Brain microvascular endothelial cell (primary cell): ENCODE measurements at regions not wholly inside any gene's neighbourhood (a gene's known extent, or its start where the extent isn't known, plus 50 kb on each side); places are given as distances from the start of the nearest gene placed in this dataset.

Experiments used
- DNase-seq: peaks from one replicate; pipeline ENCODE4 v3.0.0-alpha.2; 2020
- H3K27ac ChIP-seq: fragments of 250-450 bp; sonication (Bioruptor Pico); 2 replicates; pipeline ENCODE4 v1.5.1; 2020; ENCODE audit warnings: mild to moderate bottlenecking, moderate library complexity
- H3K27me3 ChIP-seq: fragments of 250-450 bp; sonication (Bioruptor Pico); replicated peaks from 2 replicates; pipeline ENCODE4 v1.5.1; 2020; ENCODE audit warnings: mild to moderate bottlenecking
- H3K36me3 ChIP-seq: fragments of 250-450 bp; sonication (Bioruptor Pico); replicated peaks from 2 replicates; pipeline ENCODE4 v1.5.1; 2020; ENCODE audit warnings: mild to moderate bottlenecking
- H3K4me3 ChIP-seq: 2 replicates; pipeline ENCODE4 v1.5.1; 2011; ENCODE audit warnings: low read depth, mild to moderate bottlenecking, control low read depth, low read length, moderate library complexity
- in situ Hi-C: cut with HindIII; loops from 2 replicates; pipeline ENCODE4 v1.10.0; 2017; ENCODE audit warnings: low sequenced_read_pairs, low pct_ligation_motif_present
- TF ChIP-seq, protein P1 (sequence below): IDR thresholded peaks from 2 replicates; pipeline ENCODE4 v1.5.1; 2011; ENCODE audit warnings: low read depth, mild to moderate bottlenecking, moderate library complexity, low read length, control low read depth, inconsistent platforms; ENCODE audit errors: missing control alignments

DNA sequence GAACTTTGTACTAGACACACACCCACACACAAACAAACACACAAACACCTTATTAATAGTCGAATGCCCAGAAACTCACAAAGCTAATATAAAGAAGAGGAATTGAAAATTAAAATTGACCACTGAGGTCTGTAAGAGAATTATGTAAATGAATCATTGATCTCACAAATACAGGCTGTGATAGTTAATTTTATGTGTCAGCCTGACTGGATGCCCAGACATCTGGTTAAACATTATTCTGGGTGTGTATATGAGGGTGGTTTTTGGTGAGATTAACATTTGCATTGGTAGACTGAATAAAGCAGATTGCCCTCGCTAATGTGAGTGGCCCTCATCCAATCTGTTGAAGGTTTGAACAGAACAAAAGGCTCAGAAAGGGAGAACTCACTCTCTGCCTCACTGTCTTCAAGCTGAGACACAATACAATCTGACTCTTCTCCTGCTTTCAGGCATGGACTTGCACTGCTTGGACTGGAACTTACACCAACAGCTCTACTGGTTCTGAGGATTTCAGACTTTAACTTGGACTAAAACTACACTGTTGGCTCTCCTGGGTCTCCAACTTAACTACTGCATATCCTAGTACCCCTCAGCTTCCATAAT is 199.4 kb upstream of the TTC14 start:
- Histone ChIP-seq H3K27me3 (no peaks in the 10 kb centered on the region), H3K27ac (no peak overlapping the region), H3K4me3 (no peak overlapping the region), H3K36me3 (no peaks in the 10 kb centered on the region)
- TF ChIP-seq, protein P1, sequence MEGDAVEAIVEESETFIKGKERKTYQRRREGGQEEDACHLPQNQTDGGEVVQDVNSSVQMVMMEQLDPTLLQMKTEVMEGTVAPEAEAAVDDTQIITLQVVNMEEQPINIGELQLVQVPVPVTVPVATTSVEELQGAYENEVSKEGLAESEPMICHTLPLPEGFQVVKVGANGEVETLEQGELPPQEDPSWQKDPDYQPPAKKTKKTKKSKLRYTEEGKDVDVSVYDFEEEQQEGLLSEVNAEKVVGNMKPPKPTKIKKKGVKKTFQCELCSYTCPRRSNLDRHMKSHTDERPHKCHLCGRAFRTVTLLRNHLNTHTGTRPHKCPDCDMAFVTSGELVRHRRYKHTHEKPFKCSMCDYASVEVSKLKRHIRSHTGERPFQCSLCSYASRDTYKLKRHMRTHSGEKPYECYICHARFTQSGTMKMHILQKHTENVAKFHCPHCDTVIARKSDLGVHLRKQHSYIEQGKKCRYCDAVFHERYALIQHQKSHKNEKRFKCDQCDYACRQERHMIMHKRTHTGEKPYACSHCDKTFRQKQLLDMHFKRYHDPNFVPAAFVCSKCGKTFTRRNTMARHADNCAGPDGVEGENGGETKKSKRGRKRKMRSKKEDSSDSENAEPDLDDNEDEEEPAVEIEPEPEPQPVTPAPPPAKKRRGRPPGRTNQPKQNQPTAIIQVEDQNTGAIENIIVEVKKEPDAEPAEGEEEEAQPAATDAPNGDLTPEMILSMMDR: no peak
- in situ Hi-C loops: no loop called here
- DNase-seq: no peak

DNA sequence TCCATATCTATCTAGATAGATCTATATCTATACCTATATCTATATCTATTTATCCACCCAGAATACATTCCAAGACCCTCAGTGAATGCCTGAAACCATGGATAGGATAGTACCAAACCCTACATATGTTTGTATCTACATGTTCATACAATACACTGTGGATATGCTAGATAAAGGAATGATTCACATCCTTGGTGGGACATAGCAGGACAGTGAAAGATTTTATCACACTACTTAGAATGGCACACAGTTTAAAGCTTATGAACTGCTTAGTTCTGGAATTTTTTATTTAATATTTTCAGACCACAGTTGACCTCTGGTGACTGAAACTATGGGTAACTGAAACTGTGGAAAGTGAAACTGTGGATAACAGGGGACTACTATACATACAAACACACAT is 198.8 kb upstream of the TTC14 start:
- in situ Hi-C loops: no loop called here
- H3K4me3 ChIP-seq: no peak overlapping the region
- H3K27me3 ChIP-seq: no peaks in the 10 kb centered on the region
- H3K27ac ChIP-seq: no peak overlapping the region
- TF ChIP-seq, protein P1: no peak
- no peak for DNase-seq
- H3K36me3 ChIP-seq: no peaks in the 10 kb centered on the region

DNA sequence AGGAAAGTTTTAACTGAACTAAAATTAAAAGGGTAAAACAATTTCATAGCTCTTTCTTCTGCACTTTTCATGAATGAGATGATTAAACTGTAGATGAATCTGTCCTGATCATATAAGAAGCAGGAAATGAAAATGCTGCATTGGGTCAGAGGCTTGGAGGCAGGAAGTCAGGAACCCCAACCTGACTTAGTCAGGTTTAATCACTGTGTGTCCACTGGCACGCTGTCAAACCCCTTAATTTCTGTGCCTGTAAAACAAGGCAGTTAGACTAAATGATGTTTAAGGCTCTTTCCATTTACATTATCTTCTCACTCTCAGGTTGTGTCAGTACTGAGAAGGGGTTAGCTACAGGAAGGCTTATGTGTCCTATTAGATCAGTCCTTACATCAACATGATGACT is 193.3 kb upstream of the TTC14 start:
- Histone ChIP-seq H3K27ac (no peak overlapping the region), H3K4me3 (no peak overlapping the region), H3K27me3 (no peaks in the 10 kb centered on the region), H3K36me3 (no peaks in the 10 kb centered on the region)
- no peak for DNase-seq
- TF ChIP-seq, protein P1: no peak
- in situ Hi-C loops: no loop called here

DNA sequence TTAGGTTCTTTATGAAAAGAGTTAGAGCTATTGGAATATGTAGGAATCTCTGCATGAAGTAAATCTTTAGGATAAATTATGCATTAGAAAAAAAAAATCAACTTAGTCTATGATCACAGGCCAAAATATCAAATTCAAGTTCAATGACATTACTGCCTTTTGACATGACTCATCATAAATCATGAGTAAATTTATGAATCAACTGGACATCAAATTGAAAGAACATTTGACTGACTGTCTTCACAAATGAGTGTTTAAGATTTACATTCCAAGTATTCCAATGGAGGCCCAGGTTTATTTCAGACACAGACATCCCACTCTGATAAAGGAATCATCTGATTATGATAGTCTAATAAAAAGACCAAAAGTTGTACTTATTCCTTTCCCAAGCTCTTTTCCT is 192.8 kb upstream of the TTC14 start:
- no peaks in the 10 kb centered on the region for H3K27me3 ChIP-seq
- no peak overlapping the region for H3K27ac ChIP-seq
- TF ChIP-seq, protein P1: no peak
- no peak overlapping the region for H3K4me3 ChIP-seq
- in situ Hi-C loops: no loop called here
- H3K36me3 ChIP-seq: no peaks in the 10 kb centered on the region
- DNase-seq: no peak

DNA sequence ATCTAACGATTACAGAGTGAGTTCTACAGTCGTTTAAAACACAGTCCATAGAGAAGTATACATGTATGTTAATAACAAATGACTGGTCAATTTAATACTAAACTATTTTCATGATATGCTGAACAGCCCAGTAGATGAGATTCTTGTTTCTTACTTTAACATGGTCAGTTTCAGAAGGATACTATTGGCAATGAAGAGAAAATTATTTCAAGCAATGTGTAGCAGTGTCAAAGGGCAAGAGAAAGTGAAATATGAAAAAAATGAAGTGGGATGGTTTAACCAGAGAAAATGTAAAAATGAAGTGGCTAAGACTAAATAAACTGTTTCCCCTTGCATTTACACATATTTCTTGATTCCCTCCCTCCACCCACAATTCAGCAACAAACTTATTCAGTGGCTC is 192.1 kb upstream of the TTC14 start:
- in situ Hi-C loops: no loop called here
- Histone ChIP-seq H3K4me3 (no peak overlapping the region), H3K36me3 (no peaks in the 10 kb centered on the region), H3K27me3 (no peaks in the 10 kb centered on the region), H3K27ac (no peak overlapping the region)
- no peak for DNase-seq
- TF ChIP-seq, protein P1: no peak

DNA sequence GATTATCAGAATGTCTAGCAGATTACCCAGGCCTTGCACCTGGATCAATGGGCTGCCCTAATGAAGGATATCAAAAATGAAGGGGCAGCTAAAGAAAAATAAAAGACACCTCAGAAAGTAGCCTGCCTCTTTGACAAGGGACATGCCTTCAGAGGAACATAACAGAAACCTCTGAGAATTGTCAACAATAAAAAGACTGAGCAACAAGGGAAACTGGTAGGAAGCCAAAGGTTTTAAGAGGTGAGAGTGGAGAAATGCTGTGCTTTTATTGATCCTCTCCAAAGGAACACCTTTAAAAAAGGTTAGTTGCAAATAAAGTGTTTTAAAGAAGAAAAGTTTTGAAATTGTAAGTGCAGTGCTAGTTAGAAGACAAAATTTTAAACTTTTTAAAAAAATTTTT is 187.8 kb upstream of the TTC14 start:
- TF ChIP-seq, protein P1: no peak
- Histone ChIP-seq H3K36me3 (no peaks in the 10 kb centered on the region), H3K27ac (no peak overlapping the region), H3K27me3 (no peaks in the 10 kb centered on the region), H3K4me3 (no peak overlapping the region)
- in situ Hi-C loops: no loop called here
- no peak for DNase-seq
